ENCODE measurements at regions not wholly inside any gene's neighbourhood (a gene's known extent, or its start where the extent isn't known, plus 50 kb on each side); places are given as distances from the start of the nearest gene placed in this dataset.

DNA sequence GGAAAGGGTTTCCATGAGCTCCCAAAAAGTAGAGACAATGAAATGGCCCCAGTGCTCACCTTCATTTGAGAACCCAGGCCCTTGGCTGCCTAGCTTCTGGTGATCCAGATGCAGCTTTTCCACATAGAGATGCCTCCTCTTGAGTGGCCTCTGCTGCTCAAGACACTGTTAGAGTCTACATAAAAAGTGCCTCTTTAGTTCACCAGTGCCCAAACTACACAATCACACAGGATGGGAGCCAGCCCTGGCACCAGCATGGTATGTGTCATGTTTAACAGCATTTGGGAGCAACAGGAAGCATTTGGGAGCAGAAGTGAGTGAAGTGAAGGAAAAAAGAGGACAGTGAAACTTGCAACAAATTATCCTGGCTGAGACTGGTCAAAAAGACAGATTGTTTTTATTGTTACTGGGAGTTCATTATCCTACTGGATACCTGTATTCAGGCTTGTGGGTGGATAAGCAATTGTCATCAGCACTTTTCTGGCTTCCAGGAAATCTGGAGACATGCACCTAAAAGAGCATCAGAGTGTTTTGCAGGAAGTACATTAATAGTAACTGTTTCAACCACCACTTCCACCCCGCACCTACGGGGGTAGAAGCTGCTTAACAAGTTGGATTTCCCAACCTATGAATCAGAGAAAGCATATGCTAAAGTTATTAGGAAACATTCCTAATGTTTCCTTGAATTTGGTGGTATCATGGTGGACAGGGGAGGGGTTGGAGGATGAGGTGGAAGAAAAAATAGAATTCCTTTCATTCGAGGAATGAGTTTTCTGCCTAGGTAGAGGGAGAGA lies 416.2 kb downstream of the IGSF11 start:
- Histone ChIP-seq H3K27me3 (ENCODE audit: control insufficient read depth, insufficient read depth, low read length) (no peaks in the 10 kb centered on the region), H3K4me3 (ENCODE audit: low read depth, low read length) (no peak overlapping the region), H3K27ac (ENCODE audit: low read depth, low read length) (no peak overlapping the region), H3K9me3 (ENCODE audit: control insufficient read depth, insufficient read depth, low read length) (no peaks in the 10 kb centered on the region)
- CTCF ChIA-PET = no interaction called here
- no peak for DNase-seq (ENCODE audit: low read depth, low spot score)
- TF ChIP-seq, protein P1, sequence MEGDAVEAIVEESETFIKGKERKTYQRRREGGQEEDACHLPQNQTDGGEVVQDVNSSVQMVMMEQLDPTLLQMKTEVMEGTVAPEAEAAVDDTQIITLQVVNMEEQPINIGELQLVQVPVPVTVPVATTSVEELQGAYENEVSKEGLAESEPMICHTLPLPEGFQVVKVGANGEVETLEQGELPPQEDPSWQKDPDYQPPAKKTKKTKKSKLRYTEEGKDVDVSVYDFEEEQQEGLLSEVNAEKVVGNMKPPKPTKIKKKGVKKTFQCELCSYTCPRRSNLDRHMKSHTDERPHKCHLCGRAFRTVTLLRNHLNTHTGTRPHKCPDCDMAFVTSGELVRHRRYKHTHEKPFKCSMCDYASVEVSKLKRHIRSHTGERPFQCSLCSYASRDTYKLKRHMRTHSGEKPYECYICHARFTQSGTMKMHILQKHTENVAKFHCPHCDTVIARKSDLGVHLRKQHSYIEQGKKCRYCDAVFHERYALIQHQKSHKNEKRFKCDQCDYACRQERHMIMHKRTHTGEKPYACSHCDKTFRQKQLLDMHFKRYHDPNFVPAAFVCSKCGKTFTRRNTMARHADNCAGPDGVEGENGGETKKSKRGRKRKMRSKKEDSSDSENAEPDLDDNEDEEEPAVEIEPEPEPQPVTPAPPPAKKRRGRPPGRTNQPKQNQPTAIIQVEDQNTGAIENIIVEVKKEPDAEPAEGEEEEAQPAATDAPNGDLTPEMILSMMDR (IDR thresholded peaks at IDR 0.05; ENCODE audit: low read depth, low read length) = no peak
- POLR2A ChIA-PET = no interaction called here

DNA sequence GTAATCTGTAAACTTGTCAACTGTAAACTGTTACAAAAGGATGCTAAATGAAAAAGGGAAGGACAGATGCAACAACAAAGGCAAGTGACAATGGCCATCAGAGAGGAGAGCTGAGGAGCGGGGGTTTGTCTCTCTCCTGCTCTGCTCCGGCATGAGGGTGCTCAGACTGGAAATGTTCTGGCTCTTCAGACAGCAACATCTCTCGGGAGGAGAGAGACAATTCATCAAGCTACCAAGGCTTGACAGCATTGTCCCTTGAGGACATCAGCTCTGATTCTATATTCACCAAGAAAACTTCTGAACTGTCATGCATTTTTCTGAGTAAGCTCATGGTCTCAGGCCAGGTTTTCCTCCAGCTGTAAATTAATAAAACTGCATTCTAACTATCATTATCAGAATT lies 408.2 kb downstream of the IGSF11 start:
- TF ChIP-seq, protein P1 (IDR thresholded peaks at IDR 0.05; ENCODE audit: low read depth, low read length) = no peak
- no peak overlapping the region for H3K27ac ChIP-seq (ENCODE audit: low read depth, low read length)
- ChIA-PET CTCF (interaction anchor here (7.1 kb wide), 1 partner anchor 1856 kb away, joined by 86 read pairs; no protein-coding TSS in a partner anchor), POLR2A (no interaction called here)
- no peaks in the 10 kb centered on the region for H3K9me3 ChIP-seq (ENCODE audit: control insufficient read depth, insufficient read depth, low read length)
- H3K27me3 ChIP-seq (ENCODE audit: control insufficient read depth, insufficient read depth, low read length) = no peaks in the 10 kb centered on the region
- DNase-seq (ENCODE audit: low read depth, low spot score) = no peak
- no peak overlapping the region for H3K4me3 ChIP-seq (ENCODE audit: low read depth, low read length)

DNA sequence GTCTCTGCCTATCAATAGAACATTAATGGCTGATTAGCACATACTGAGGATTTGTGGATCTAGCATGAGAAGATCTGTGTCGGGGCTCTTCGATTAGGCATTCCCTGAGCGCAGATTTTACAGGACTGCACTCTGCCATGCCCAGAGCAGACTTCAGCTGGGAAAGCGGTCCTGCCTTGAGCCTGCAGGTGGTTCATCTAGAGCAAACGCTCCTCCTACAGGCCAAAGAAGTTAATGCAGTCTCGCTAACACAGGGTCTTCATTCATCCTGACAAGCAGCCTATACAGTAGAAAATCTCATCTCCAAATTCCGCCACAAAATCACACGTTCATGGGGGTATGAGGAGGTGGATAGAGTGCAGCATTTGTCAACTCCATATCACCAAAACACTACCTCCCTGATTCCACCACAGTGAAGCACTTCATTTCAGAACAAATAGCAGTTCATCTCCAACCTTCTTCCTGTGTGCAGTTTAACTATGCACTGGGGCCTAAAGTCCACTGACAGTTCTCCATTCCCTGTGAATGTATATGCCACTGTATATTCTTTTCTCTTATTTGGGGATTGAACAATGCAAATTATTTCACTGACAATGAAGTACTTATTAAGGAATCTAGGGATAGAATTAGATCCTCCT lies 405.8 kb downstream of the IGSF11 start:
- H3K4me3 ChIP-seq (ENCODE audit: low read depth, low read length) = no peak overlapping the region
- TF ChIP-seq, protein P1 (IDR thresholded peaks at IDR 0.05; ENCODE audit: low read depth, low read length) = peak; percentile 94
- H3K27me3 ChIP-seq (ENCODE audit: control insufficient read depth, insufficient read depth, low read length) = no peaks in the 10 kb centered on the region
- ChIA-PET POLR2A (no interaction called here), CTCF (interaction anchor here (0.8 to 7.1 kb wide), 4 partner anchors 14 to 1858 kb away, joined by 3 to 86 read pairs (median 5); no protein-coding TSS in a partner anchor)
- peak; percentile 46 for DNase-seq (ENCODE audit: low read depth, low spot score)
- H3K9me3 ChIP-seq (ENCODE audit: control insufficient read depth, insufficient read depth, low read length) = no peaks in the 10 kb centered on the region
- no peak overlapping the region for H3K27ac ChIP-seq (ENCODE audit: low read depth, low read length)

DNA sequence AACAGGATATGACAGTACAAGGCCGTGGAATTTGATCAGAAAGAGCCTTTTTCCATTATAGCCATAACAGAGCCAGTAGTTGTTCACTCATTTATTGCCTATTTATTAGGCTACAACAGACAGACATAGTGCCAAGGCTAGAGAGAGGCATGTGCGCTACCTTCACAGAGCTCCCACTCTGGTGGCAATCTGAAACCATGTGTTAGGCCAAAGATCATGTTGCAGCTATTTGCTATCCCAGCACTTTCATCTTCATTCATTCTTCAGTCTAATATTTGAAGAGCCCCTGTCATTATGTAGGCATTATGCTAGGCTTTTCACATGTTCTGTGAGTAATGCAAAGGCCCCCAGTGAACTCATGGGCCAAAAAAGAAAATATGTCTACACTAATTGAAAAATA lies 404.8 kb downstream of the IGSF11 start:
- ChIA-PET POLR2A (no interaction called here), CTCF (interaction anchor here (0.6 to 7.1 kb wide), 7 partner anchors 9 to 1869 kb away, joined by 3 to 86 read pairs (median 3); no protein-coding TSS in a partner anchor)
- Histone ChIP-seq H3K4me3 (ENCODE audit: low read depth, low read length) (no peak overlapping the region), H3K27ac (ENCODE audit: low read depth, low read length) (no peak overlapping the region), H3K9me3 (ENCODE audit: control insufficient read depth, insufficient read depth, low read length) (no peaks in the 10 kb centered on the region), H3K27me3 (ENCODE audit: control insufficient read depth, insufficient read depth, low read length) (no peaks in the 10 kb centered on the region)
- DNase-seq (ENCODE audit: low read depth, low spot score) = no peak
- TF ChIP-seq, protein P1 (IDR thresholded peaks at IDR 0.05; ENCODE audit: low read depth, low read length) = no peak

DNA sequence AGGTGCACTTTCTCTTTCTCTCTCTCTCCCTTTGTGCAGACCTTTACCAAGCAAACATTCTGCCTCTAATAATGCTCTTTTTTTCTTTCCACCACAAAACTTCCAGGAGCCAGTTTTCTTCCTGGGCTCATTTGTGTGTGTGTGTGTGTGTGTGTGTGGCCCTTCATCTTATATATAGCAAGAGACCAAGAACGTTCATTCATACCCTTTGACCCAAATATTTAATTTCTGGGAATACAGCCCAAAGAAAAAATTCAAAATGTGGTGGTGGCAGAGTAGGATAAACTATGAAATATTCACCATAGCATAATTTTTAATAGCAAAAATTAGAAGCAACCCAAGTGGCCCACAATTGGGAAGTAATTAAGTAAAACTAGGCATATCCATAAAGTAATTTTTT lies 398.9 kb downstream of the IGSF11 start:
- Histone ChIP-seq H3K9me3 (ENCODE audit: control insufficient read depth, insufficient read depth, low read length) (no peaks in the 10 kb centered on the region), H3K27ac (ENCODE audit: low read depth, low read length) (no peak overlapping the region), H3K4me3 (ENCODE audit: low read depth, low read length) (no peak overlapping the region), H3K27me3 (ENCODE audit: control insufficient read depth, insufficient read depth, low read length) (no peaks in the 10 kb centered on the region)
- ChIA-PET CTCF (no interaction called here), POLR2A (no interaction called here)
- DNase-seq (ENCODE audit: low read depth, low spot score) = no peak
- TF ChIP-seq, protein P1 (IDR thresholded peaks at IDR 0.05; ENCODE audit: low read depth, low read length) = no peak
